Karpas-422 (cell line): ENCODE measurements at regions not wholly inside any gene's neighbourhood (a gene's known extent, or its start where the extent isn't known, plus 50 kb on each side); places are given as distances from the start of the nearest gene placed in this dataset.

ENCODE experiments used
- DNase-seq: peaks from one replicate; pipeline ENCODE4 v3.0.0-alpha.2; 2015
- H2AFZ ChIP-seq: fragments of 200-600 bp; sonication (generic); 2 replicates; pipeline ENCODE4 v1.6.1; 2014; ENCODE audit warnings: antibody characterized with exemption, low read length, mixed read lengths
- H3K27ac ChIP-seq: fragments of 200-600 bp; sonication (generic); 2 replicates; pipeline ENCODE4 v1.5.1; 2014; ENCODE audit warnings: mild to moderate bottlenecking, low read length, moderate library complexity
- H3K27me3 ChIP-seq: fragments of 200-600 bp; sonication (generic); 2 replicates; pipeline ENCODE4 v1.6.1; 2014; ENCODE audit warnings: low read length, mixed read lengths
- H3K36me3 ChIP-seq: fragments of 200-600 bp; sonication (generic); 2 replicates; pipeline ENCODE4 v1.6.1; 2014; ENCODE audit warnings: low read length, mixed read lengths; ENCODE audit not compliant: insufficient read depth
- H3K4me1 ChIP-seq: fragments of 200-600 bp; sonication (generic); 2 replicates; pipeline ENCODE4 v1.6.1; 2014; ENCODE audit warnings: mild to moderate bottlenecking, low read length, mixed read lengths
- H3K4me2 ChIP-seq: fragments of 200-600 bp; sonication (generic); 2 replicates; pipeline ENCODE4 v1.6.1; 2014; ENCODE audit warnings: low read length, low read depth, mild to moderate bottlenecking; ENCODE audit not compliant: poor library complexity, severe bottlenecking
- H3K4me3 ChIP-seq: fragments of 200-600 bp; sonication (generic); 2 replicates; pipeline ENCODE4 v1.5.1; 2014; ENCODE audit warnings: mild to moderate bottlenecking, antibody characterized with exemption, low read length, mixed read lengths
- H3K79me2 ChIP-seq: fragments of 200-600 bp; sonication (generic); 2 replicates; pipeline ENCODE4 v1.6.1; 2014; ENCODE audit warnings: mild to moderate bottlenecking, low read length, mixed read lengths
- H3K9ac ChIP-seq: fragments of 200-600 bp; sonication (generic); 2 replicates; pipeline ENCODE4 v1.6.0; 2014; ENCODE audit warnings: low read length
- H3K9me2 ChIP-seq: fragments of 200-600 bp; sonication (generic), shearing (Covaris generic); replicated peaks from 2 replicates; pipeline ENCODE4 v1.6.0; 2014; ENCODE audit warnings: mild to moderate bottlenecking, low read length, moderate library complexity; ENCODE audit not compliant: insufficient read depth
- H3K9me3 ChIP-seq: fragments of 300-700, 200-600 bp; sonication (generic); 2 replicates; pipeline ENCODE4 v1.6.1; 2014; ENCODE audit warnings: low read length, mixed read lengths
- H4K20me1 ChIP-seq: fragments of 200-600 bp; sonication (generic); 2 replicates; pipeline ENCODE4 v1.6.1; 2014; ENCODE audit warnings: mild to moderate bottlenecking, antibody characterized with exemption, low read length, low read depth; ENCODE audit not compliant: insufficient read depth

DNA sequence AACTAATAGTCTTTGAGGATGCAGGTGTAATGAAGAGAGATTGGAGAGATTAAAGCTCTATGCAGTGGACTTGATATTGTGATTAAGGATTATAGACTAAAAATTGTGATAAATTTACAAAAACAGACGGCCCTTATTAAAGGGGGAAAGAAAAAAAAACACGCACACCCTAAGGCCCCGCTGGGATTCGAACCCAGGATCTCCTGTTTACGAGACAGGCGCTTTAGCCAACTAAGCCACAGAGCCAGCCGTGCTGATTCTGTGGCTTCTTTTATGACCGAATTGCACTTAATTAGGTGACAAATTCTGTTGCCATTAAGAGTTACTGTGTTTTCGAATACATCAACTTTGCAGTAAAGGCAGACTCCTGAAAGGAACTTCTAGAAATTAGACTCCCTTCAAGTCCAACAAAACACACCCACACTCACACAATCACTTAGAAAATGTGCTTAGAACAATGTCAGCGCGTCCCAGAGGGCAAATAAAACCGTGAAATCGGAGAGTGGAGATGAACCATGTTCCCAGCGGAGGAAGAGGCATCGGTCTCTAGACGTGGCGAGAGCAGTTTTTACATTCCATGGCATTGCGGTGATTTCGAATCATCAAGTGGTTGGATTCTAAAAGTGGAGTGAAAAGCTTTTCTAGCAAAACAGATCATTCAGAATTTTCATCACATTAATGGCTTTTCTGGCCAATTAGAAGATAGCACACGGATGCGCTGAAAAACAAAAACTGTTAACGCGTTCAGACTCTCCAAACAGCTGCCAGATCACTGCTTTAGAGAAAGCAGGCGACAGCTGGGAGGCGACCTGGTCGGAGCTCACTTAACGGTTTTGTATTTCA lies 122.6 kb downstream of the GPX5 start:
- no peaks in the 10 kb centered on the region for H3K27me3 ChIP-seq
- H3K9ac ChIP-seq: peak overlapping the region; percentile 62
- no peaks in the 10 kb centered on the region for H4K20me1 ChIP-seq
- peak overlapping the region; percentile 74 for H3K4me3 ChIP-seq
- H3K79me2 ChIP-seq: no peaks in the 10 kb centered on the region
- no peaks in the 10 kb centered on the region for H3K9me2 ChIP-seq
- DNase-seq: peak; percentile 94
- no peaks in the 10 kb centered on the region for H3K9me3 ChIP-seq
- peaks cover 11% of the 10 kb centered on the region for H3K4me1 ChIP-seq
- H3K36me3 ChIP-seq: no peaks in the 10 kb centered on the region
- H3K4me2 ChIP-seq: peak overlapping the region; percentile 81
- H3K27ac ChIP-seq: no peak overlapping the region
- peak overlapping the region; percentile 85 for H2AFZ ChIP-seq

DNA sequence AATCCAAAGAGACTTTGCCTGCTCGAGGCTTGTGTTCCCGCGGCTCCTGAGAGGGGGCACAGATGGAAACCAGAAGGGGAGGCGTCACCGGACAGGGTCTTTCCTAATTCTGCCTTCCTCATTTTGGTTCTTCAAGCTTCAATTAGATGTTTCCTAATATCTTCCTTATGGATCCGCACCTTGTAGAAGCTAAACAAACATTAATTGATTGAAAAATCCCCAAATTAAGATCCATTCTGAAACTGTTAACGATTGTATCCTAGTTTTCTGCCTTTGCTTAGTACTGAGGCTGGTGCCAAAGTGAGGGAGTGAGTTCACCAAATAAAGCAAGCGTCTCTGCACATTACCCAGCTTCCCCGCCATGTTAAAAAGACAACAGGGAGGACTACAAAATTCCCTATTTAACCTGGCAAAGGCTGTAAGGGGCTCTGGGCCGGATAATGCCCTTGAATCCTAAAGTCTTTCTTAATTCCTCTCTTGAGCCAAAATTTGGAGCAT lies 123.2 kb downstream of the GPX5 start:
- peak overlapping the region; percentile 62 for H3K9ac ChIP-seq
- peak overlapping the region; percentile 74 for H3K4me3 ChIP-seq
- no peaks in the 10 kb centered on the region for H3K79me2 ChIP-seq
- no peak for DNase-seq
- no peaks in the 10 kb centered on the region for H3K9me2 ChIP-seq
- no peaks in the 10 kb centered on the region for H3K27me3 ChIP-seq
- peak overlapping the region; percentile 81 for H3K4me2 ChIP-seq
- no peaks in the 10 kb centered on the region for H3K36me3 ChIP-seq
- H3K9me3 ChIP-seq: no peaks in the 10 kb centered on the region
- no peak overlapping the region for H3K27ac ChIP-seq
- peak overlapping the region; percentile 85; the same call in 1 of the 2 replicates for H2AFZ ChIP-seq
- H4K20me1 ChIP-seq: no peaks in the 10 kb centered on the region
- peaks cover 11% of the 10 kb centered on the region for H3K4me1 ChIP-seq

GRCh38 chr6:28651161-28651560 lies 125.5 kb downstream of the GPX5 start:
- no peaks in the 10 kb centered on the region for H3K36me3 ChIP-seq
- peaks cover 11% of the 10 kb centered on the region for H3K4me1 ChIP-seq
- no peak overlapping the region for H3K4me2 ChIP-seq
- H3K4me3 ChIP-seq: no peak overlapping the region
- no peak overlapping the region for H2AFZ ChIP-seq
- no peaks in the 10 kb centered on the region for H3K27me3 ChIP-seq
- no peaks in the 10 kb centered on the region for H3K79me2 ChIP-seq
- no peak overlapping the region for H3K9ac ChIP-seq
- no peak overlapping the region for H3K27ac ChIP-seq
- H3K9me2 ChIP-seq: no peaks in the 10 kb centered on the region
- no peaks in the 10 kb centered on the region for H3K9me3 ChIP-seq
- H4K20me1 ChIP-seq: no peaks in the 10 kb centered on the region
- no peak for DNase-seq

DNA sequence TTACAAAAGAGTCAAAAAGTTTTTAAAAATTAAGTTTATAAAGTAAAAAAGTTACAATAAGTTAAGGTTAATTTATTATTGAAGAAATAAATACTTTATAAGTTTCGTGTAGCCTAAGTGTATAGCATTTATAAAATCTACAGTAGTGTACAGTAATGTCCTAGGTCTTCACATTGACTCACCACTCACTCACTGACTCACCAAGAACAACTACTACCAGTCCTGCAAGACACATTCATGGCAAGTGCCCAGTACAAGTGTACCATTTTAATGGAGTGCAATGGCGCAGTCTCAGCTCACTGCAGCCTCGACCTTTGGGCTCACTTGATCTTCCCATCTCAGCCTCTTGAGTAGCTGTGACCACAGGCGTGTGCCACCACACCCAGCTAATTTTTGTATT lies 128.2 kb downstream of the GPX5 start:
- Histone ChIP-seq H3K4me2 (no peak overlapping the region), H3K79me2 (no peaks in the 10 kb centered on the region), H3K36me3 (no peaks in the 10 kb centered on the region), H3K9me2 (no peaks in the 10 kb centered on the region), H3K27me3 (no peaks in the 10 kb centered on the region), H3K9ac (no peak overlapping the region), H3K4me1 (peaks cover 23% of the 10 kb centered on the region), H4K20me1 (no peaks in the 10 kb centered on the region), H3K27ac (no peak overlapping the region), H3K4me3 (no peak overlapping the region), H3K9me3 (no peaks in the 10 kb centered on the region), H2AFZ (no peak overlapping the region)
- peak; percentile 5 for DNase-seq

DNA sequence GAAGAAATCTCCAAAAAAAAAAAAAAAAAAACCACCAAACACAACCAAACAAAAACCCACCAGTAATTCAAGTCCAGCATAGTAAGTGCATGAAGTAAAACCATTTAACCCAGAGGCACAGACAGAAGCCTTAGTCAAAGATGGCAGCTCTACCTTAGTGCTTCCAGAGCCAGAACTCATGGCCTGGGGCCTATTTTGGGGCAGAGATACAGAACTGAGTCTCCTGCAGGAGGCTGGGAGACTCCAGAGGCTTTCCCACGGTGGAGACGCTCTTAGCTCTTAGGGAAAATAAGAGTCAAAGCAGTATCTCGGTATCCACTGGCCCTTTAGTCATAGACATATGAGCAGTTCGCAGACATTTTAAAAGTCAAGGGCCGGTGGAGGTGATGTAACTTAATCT lies 129.5 kb downstream of the GPX5 start:
- H3K4me2 ChIP-seq: no peak overlapping the region
- H3K27ac ChIP-seq: no peak overlapping the region
- no peaks in the 10 kb centered on the region for H3K36me3 ChIP-seq
- no peaks in the 10 kb centered on the region for H3K79me2 ChIP-seq
- H3K4me1 ChIP-seq: peaks cover 20% of the 10 kb centered on the region
- no peak overlapping the region for H2AFZ ChIP-seq
- DNase-seq: peak; percentile 38
- H3K9me2 ChIP-seq: no peaks in the 10 kb centered on the region
- no peaks in the 10 kb centered on the region for H3K27me3 ChIP-seq
- no peak overlapping the region for H3K9ac ChIP-seq
- no peaks in the 10 kb centered on the region for H3K9me3 ChIP-seq
- H4K20me1 ChIP-seq: no peaks in the 10 kb centered on the region
- no peak overlapping the region for H3K4me3 ChIP-seq

DNA sequence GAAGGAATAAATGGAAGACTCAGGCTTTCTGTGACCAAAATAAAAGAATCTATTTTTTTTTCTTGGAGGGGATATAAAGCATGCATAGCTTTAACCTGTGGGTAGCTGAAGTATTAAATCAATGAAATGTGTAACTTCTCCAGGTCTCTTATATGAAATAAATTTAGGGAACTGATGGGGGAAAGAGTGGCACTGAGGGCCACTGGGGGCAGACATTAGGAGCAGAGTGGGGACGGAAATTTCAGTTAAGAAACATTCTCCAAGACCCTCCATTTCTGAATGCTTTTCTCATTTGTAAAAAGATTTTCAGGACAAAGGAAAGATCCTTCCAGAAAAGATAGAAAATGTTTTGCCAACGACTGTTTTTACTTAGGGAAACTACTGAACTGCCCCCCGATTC lies 131.0 kb downstream of the GPX5 start:
- no peaks in the 10 kb centered on the region for H3K9me2 ChIP-seq
- no peaks in the 10 kb centered on the region for H4K20me1 ChIP-seq
- no peaks in the 10 kb centered on the region for H3K9me3 ChIP-seq
- peaks cover 20% of the 10 kb centered on the region for H3K4me1 ChIP-seq
- H3K4me2 ChIP-seq: peak overlapping the region; percentile 91
- no peaks in the 10 kb centered on the region for H3K79me2 ChIP-seq
- no peaks in the 10 kb centered on the region for H3K27me3 ChIP-seq
- no peak for DNase-seq
- peak overlapping the region; percentile 67; the same call in 1 of the 2 replicates for H3K4me3 ChIP-seq
- no peaks in the 10 kb centered on the region for H3K36me3 ChIP-seq
- no peak overlapping the region for H3K27ac ChIP-seq
- no peak overlapping the region for H3K9ac ChIP-seq
- H2AFZ ChIP-seq: 0 out of 2 replicates have a peak overlapping the region, but pooled peaks have one; percentile 14

DNA sequence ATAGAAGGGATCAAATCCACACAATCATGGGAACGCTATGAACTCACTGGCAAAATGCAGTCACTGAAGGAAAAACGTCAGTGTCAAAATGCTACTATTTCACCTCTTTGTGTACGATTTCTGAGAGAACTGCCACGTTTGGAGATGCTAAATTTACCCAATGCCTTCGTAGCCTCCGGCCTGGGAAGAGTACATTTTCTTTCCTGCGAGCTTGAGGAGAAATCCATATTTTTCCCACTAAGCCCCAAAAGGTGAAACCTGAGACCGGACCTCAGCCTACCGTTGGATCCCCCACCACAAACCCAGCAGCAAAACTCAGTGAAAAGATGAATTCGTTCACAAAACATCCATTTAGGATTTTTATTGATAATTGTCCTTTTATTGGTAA lies 131.7 kb downstream of the GPX5 start:
- Histone ChIP-seq H3K27me3 (no peaks in the 10 kb centered on the region), H3K4me2 (peak overlapping the region; percentile 91), H3K27ac (no peak overlapping the region), H4K20me1 (no peaks in the 10 kb centered on the region), H3K9ac (no peak overlapping the region), H3K36me3 (no peaks in the 10 kb centered on the region), H3K9me2 (no peaks in the 10 kb centered on the region), H3K4me3 (peak overlapping the region; percentile 67; the same call in 1 of the 2 replicates), H2AFZ (0 out of 2 replicates have a peak overlapping the region, but pooled peaks have one; percentile 14), H3K9me3 (no peaks in the 10 kb centered on the region), H3K4me1 (peaks cover 20% of the 10 kb centered on the region), H3K79me2 (no peaks in the 10 kb centered on the region)
- DNase-seq: no peak

- H3K4me1 ChIP-seq: peaks cover 20% of the 10 kb centered on the region
- H3K27me3 ChIP-seq: no peaks in the 10 kb centered on the region
- no peaks in the 10 kb centered on the region for H3K36me3 ChIP-seq
- H3K9me3 ChIP-seq: no peaks in the 10 kb centered on the region
- no peaks in the 10 kb centered on the region for H4K20me1 ChIP-seq
- peak overlapping the region; percentile 91 for H3K4me2 ChIP-seq
- no peaks in the 10 kb centered on the region for H3K9me2 ChIP-seq
- peak; percentile 86 for DNase-seq
- H2AFZ ChIP-seq: peak overlapping the region; percentile 64
- no peaks in the 10 kb centered on the region for H3K79me2 ChIP-seq
- H3K27ac ChIP-seq: no peak overlapping the region
- peak overlapping the region; percentile 67 for H3K4me3 ChIP-seq
- peak overlapping the region; percentile 60 for H3K9ac ChIP-seq
These were observed 132.2 kb downstream of the GPX5 start for GRCh38 chr6:28657769-28658465.
